Bronchial epithelial cell (primary cell): ENCODE measurements at regions not wholly inside any gene's neighbourhood (a gene's known extent, or its start where the extent isn't known, plus 50 kb on each side); places are given as distances from the start of the nearest gene placed in this dataset.

Experiments used
- DNase-seq: peaks from one replicate; pipeline ENCODE4 v3.0.0-alpha.2; 2010; ENCODE audit warnings: low read depth
- FAIRE-seq: peaks from 2 replicates; lab custom pipeline; 2011; peaks lifted over from hg19 to GRCh38; lab: Jason Lieb, UNC
- H3K27me3 ChIP-seq: 2 replicates; pipeline ENCODE4 v1.5.1; 2011; ENCODE audit warnings: low read length; ENCODE audit not compliant: control insufficient read depth, insufficient read depth
- H3K36me3 ChIP-seq: 2 replicates; pipeline ENCODE4 v1.5.1; 2011; ENCODE audit warnings: low read length; ENCODE audit not compliant: control insufficient read depth, insufficient read depth
- H3K4me3 ChIP-seq: 2 replicates; pipeline ENCODE4 v1.5.1; 2011; ENCODE audit warnings: mild to moderate bottlenecking, low read depth, low read length, control low read depth
- CTCF ChIP-seq: IDR thresholded peaks from 2 replicates; pipeline ENCODE4 v1.5.1; 2011; ENCODE audit warnings: mild to moderate bottlenecking, moderate library complexity, low read length, control low read depth, inconsistent platforms; ENCODE audit not compliant: insufficient read depth, severe bottlenecking

- TF ChIP-seq CTCF: no peak
- DNase-seq (no peak), FAIRE-seq (no peak)
- Histone ChIP-seq H3K36me3 (no peaks in the 10 kb centered on the region), H3K27me3 (no peaks in the 10 kb centered on the region), H3K4me3 (no peak overlapping the region)
Measured at GRCh38 chr2:219766658-219767057, 139.2 kb downstream of the SLC4A3 start.

GRCh38 chr2:219769090-219769910 lies 141.9 kb downstream of the SLC4A3 start:
- DNase-seq (peak; percentile 5), FAIRE-seq (no peak)
- Histone ChIP-seq H3K4me3 (no peak overlapping the region), H3K36me3 (no peaks in the 10 kb centered on the region), H3K27me3 (no peaks in the 10 kb centered on the region)
- TF ChIP-seq CTCF: no peak

DNA sequence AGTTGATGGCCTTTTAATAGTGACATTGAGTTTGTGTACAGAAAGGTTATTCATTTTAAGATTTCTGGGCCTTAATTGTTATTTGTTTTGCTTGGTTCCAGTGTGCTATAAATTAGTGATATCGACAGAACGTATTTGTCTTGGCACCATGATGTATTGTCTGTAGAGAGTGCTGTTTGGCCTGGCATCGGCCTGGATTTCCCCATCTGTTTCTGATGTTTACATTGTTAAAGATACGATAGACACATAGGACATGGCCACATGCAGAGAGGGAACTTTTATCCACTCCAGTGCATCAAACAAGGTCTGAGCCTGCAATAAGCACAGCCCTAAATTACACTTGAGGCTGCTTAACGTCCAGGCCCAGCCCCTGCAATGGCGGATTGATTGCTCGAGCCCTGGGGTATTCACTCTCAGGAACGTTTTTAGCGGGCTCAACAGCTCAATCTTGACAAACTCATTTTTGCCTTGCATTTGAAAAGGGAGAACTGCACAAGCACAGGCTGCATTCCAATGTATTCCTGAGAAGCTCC lies 144.7 kb downstream of the SLC4A3 start:
- H3K36me3 ChIP-seq: no peaks in the 10 kb centered on the region

GRCh38 chr2:219772697-219773096 lies 145.3 kb downstream of the SLC4A3 start:
- H3K4me3 ChIP-seq: no peak overlapping the region
- TF ChIP-seq CTCF: no peak
- H3K27me3 ChIP-seq: no peaks in the 10 kb centered on the region
- FAIRE-seq: no peak
- no peaks in the 10 kb centered on the region for H3K36me3 ChIP-seq
- no peak for DNase-seq

More for the DNA sequence above, 144.7 kb downstream of the SLC4A3 start:
- no peak for FAIRE-seq
- no peaks in the 10 kb centered on the region for H3K27me3 ChIP-seq
- TF ChIP-seq CTCF: no peak
- DNase-seq: no peak
- no peak overlapping the region for H3K4me3 ChIP-seq

- no peaks in the 10 kb centered on the region for H3K36me3 ChIP-seq
- FAIRE-seq (no peak), DNase-seq (peak; percentile 42)
- H3K4me3 ChIP-seq: no peak overlapping the region
- no peak for TF ChIP-seq CTCF
- no peaks in the 10 kb centered on the region for H3K27me3 ChIP-seq
Measured at GRCh38 chr2:219775506-219775905, 148.1 kb downstream of the SLC4A3 start.

DNA sequence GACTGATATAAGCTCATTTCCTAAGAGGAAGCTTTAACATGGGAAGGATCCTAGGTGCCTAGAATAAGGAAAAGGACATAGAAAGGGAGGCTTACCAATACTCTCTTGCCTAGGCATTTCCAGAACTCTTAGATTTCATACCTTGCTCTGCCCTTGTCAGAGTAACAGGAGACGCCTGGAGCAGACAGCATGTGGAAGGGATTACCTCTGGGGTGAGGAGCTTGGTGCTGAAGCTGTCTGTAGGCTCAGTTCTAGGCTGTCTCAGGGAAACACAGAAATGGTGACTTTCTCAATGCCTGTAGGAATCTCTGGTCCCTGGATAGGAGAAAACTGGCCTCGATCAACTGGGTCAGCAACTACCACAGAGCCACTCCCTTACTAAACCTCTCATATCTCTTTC lies 150.0 kb downstream of the SLC4A3 start:
- Histone ChIP-seq H3K27me3 (no peaks in the 10 kb centered on the region), H3K4me3 (no peak overlapping the region), H3K36me3 (no peaks in the 10 kb centered on the region)
- DNase-seq (no peak), FAIRE-seq (no peak)
- TF ChIP-seq CTCF: no peak
